GM21447 (cell line): ENCODE measurements at regions not wholly inside any gene's neighbourhood (a gene's known extent, or its start where the extent isn't known, plus 50 kb on each side); places are given as distances from the start of the nearest gene placed in this dataset.

Experiments used
- ATAC-seq: cut with Tn5 transposase; IDR thresholded peaks from one replicate; pipeline ENCODE4 v1.9.1; 2021; ENCODE audit not compliant: unreplicated experiment

DNA sequence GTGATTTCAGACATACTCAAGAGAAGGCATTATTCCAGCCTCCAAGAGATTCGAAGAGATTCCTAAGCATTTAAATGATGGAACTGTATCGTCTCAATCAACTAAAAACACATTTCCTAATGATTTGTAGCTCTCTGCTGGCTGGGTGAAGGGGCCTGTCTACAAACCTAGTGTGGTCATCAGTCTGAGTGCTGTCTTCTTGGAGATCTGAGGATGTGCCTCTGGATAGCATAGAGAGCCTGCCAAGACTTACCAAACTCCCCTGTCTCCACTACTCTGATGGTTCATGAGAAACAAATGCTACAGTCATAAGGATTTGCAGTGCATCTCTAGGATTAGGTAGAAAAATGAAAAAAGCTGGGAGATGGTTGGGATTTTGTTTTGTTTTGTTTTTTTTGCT, 176.9 kb upstream of the CITED2 start:
- ATAC-seq: no peak

DNA sequence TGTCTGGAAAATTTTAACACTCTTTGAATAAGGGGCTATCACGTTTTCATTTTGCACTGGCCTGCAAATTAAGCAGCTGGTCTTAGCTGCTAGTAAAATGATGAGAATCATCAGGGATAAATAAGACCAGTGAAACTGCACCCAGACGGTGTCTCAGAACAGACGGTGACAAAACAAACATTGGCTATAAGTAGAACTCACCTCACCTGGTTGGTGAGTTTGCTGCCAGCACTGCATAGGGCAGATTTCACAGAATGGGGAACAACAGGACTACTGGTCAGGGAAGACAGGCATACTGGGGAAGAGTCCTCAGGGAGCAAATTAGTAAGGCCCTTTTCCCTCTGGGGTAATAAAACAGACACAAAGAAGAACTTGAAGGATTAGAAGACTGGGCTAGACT, 175.9 kb upstream of the CITED2 start:
- ATAC-seq: no peak

DNA sequence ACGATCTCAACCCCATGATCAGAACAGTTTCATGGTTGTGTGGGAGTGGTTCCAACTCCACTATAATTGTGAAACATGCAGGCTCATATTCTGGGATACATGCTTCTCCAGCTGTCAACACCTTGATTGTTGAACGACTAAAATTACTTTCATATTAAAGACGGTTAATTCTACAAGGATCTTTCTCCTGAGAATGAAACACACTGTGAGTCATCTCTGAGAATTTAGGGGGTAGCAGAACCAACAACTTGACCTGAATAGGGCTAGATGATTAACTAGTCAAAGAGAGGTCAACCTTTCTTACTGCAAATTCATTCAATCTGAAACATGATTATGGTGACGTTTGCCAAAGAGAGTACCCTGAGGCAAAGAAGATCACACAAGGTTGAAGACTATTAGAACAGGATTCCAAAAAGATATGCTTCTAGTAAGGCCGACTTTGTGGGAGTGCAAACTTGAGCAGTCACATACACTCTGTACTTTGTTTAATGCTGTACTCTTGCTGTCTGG, 175.2 kb upstream of the CITED2 start:
- ATAC-seq: no peak

DNA sequence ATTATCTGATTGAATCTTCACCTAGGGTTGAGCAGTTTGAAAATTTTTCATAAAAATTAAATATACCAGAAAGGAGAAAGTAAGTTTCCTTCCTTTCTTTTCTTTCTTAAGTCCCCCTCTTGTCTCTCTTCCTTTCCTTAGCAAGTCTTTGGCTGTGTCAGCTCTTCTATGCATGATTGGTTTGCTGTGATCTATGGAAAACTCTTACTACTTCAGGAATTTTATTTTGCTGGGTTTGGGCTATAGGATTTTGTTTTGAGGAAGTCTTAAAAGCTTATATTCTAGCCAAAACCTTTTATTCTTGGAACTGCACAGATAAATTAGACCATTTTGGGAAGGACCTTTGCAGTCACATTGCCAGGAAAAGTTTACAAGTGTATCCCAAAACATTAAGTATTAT, 173.4 kb upstream of the CITED2 start:
- ATAC-seq: no peak

DNA sequence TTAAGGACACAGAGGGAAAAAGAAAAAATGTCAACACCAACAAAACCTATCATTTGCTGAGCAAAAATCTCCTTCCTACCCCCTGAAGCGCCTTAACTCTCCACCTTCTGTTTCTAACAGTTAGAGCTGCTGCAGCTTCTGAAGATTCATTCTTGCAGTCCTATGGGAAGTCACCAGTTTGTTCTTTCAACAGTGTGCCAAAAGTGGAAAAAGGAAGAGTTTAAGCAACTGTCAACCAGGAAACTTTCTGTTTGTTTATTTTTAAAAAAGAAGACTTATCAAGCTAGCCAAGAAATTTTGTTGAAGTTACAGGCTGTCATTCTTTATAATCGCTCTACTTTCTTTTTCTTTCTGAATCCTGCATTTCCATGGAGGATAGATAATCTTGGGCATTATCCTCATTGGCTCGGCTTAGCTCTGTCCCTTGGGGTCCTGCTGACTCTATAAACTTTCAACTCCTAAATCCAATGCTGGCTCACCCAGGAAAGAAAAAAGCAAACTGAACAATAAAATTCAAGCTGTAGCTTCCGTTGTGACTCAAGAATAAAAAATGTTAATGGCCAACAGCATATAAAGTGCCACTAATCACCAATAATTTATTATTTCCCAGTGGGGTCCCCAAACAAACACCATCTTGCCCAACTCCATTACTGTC, 172.8 kb upstream of the CITED2 start:
- ATAC-seq: no peak

DNA sequence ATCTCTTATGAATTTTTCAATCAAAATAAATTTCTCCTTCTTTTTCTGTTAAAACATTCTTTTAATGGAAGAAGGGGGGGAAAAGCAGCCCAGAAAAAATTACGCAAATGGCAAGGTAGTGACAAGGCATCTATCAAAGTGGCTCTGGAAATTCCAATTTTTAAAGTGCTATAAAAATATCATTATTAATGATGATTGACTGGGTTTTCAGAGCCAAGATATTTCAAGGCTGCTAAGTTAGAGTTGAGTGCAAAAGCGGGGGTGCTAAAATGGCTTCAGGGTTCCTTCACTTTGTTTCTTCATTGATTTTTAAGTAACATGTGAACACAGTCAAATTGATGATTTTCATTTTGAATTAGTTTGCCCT, 171.6 kb upstream of the CITED2 start:
- ATAC-seq: no peak

DNA sequence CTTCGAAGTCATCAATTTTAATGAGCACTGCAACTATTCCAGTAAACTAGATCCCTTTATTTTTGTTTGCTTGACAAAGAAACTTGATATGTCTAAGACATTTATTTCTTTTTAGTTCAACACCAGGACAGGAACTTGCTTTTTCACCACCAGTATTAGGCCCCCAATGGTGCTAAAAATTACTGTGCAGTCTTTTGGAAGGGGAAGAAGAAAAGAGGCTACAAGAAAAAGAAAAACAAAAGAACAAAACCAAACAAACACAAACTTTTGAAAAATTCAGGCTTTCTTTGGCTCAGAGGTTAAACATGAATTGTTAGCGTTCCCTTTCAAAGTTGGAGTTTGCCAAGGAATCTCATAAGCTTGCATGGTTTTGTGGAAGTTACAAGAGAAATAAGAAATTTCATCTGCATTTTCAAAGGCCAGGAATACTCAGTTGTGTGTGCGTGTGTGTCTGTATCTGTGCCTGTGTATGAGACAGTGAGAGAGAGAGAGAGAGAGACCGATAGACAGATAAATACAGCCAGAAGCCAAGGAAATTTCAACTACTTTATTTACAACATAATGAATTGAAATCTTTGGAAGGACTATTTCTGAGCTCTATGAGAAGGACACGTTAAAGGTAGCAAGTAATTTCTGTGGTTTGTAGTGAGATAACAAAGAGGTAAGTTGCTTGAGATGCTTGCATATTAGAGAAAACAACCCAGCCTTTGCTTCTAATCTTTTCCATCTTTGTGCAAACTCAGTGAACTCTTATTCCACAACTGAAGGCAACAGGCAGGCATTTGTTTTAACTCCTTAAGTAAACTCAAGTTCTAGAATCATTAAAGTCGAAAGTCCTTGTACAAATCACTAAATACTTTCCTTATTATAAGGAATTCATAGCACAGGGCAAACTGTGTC, 171.0 kb upstream of the CITED2 start:
- ATAC-seq: no peak

DNA sequence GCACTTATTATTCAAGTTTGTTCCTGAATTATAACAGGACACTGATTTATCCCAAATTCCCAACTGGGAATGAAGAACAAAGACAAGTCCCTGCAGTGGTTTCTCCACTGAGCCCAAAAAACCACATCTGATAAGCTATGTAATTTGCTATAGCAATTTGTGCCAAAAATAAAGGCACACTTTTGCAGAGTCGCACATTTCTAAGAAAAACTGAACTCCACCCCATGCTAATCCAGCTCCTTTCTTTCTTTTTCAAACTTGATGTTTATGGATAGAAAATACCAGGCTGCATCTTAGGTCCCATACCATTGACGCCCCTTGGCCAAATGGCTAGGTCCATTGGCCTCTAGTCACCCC, 170.2 kb upstream of the CITED2 start:
- no peak for ATAC-seq

DNA sequence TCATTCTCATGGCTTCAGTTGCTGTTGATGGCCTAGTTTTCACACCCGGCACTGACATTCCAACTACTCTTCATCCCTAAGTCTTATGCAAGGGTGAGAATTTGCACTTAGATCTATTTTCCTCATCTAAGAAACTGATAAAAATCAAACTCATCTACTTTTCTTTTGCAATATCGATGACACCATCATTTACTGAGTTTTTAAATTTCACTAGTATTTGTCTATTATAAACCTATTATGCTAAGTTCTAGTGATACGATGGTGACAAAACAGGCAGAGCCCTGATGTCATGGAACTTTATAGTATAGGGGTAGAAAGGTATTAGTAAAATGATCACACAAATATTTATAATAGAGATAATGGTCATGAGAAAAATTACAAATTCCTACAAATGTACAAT, 167.9 kb upstream of the CITED2 start:
- ATAC-seq: no peak

DNA sequence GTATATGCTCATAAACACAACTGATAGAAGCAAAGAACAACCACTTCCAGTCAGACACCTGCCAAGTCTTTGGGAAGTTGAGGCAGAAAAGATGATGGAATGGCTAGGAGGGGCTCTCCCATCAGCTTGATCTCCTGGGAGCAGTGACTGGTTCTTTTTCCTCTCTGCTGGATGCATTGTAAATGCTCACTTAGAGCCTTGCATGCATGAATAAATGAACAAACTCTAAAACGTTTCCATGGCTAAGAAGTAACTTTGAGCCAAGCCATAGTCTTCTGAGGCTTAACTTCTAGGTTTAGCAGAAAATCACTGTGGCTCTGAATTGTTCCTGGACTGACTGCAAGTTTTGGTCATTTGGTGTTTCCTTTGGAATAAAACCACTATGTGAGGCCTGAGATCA, 166.4 kb upstream of the CITED2 start:
- ATAC-seq: no peak

DNA sequence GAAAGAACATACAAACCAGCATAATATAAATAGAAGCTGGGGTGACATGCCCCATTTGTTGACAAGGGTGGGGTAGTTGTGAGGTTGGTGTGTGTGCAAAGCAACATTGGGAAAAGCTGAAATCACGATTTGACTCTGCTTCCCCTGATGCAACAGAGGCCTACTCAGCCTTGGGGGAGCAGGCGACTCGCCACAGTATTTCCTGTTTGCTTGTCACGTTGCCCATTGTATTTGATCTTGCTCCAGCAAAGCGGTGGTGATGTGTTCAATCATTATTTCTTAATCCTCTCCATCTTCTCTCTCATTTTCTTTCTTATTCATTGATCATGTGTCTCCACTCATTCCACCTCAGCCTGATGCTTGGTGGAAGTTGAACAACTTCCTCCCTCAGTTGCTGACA, 165.8 kb upstream of the CITED2 start:
- peak; percentile 67 for ATAC-seq

DNA sequence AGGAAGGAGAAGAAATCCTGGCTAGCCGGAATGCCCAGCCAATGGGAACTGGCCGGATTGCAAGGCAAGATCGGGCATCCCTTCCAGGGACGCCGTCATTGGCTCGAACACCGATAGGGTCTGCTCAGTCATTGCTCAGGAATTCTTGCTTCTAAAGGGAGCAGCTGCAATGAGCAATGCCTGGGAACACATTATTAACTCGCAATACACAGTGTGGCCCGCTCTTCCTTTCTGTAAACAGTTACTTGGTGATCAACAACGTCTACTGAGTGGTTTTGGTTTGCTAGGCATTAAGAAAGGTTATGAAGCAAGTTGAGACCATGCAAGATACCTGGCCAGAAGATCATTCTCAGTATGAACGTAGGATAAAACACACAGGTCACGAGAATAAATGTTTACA, 165.4 kb upstream of the CITED2 start:
- ATAC-seq: no peak

DNA sequence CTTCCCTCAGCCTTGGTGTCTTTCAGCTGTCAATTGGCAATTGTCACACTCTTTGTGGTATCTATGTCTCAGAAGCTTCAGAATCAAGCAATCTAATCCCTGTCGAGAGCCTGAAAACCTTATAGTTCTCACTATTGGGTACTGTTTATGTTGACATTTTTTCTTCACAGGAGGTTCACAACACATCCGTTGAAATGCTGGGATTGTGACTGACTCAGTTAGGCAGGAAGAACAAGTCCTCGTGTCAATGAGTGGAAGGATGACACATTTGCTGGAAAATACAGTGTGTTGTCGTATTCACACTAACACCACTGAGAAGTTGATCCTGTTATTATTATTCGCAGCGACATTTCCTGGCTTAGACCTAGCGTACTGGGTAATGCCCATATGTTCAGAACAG, 163.9 kb upstream of the CITED2 start:
- no peak for ATAC-seq

DNA sequence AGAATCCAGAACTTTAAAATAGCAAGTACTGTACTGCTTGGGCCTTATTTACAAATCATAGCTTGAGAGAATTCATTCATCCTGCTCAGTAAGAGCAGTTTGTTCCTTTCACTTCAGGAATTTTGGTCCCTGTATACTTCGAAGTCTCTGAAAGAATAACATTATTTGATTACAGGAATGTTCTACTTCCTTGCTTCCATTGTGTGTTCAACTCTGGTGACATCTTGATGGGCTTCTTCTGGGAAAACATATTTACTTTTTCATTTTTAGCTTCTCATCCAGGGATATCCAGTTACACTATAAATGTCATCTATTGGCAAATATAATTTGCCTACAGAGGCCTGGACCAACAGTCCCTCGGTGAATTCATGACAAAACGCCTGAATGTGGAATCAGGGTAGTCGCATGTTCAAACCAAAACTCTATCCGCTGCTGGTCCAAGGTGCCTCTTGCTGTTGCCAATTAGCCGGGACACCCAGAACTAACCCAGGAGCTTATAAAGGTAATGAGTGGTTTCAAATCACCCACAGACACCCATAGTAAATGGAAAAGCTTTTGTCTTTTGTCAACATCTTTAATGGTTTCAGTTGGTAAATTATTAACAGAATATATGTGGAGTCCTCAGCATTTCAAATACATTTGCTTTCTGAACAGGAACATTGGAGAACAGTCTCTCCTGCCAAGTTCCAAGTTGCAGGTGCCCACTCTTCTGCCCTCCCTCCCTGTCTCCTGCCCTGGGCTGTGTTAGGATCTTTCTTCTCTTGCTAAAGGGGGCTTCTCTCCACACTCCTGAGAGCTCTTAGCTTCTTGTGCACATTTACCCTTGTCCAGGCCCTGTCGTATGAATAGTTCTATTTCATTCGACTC, 162.5 kb upstream of the CITED2 start:
- no peak for ATAC-seq

DNA sequence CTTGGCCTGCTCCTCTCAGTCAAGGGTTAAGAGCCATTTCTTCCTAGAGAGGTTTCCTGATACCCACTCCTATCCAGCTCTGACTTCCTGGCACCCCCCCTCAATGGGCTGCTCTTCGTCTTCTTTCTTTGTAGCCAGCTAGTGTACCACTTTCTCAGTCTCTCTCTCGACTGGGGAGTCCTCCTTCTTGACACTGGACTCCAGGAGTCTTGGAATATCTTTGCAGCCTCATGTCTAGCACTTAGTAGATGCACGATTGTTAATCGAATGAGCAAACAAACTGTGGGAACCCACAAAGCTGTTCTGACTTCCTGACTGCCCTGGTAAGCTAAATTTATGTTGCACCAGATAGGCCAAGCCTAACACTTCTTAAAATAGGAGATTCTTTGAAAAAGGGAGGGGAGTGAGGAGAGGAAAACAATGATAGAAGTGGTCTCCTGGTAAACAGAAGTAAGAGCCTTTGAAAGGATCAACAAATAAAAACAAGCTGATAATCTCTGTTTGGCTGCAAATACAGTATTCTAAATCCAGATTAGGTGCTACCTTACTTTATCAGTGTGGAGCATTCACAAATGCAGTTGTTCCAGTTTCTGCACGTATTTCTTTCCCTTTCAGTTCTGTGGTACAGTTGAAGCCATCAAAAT, 160.1 kb upstream of the CITED2 start:
- ATAC-seq: no peak

DNA sequence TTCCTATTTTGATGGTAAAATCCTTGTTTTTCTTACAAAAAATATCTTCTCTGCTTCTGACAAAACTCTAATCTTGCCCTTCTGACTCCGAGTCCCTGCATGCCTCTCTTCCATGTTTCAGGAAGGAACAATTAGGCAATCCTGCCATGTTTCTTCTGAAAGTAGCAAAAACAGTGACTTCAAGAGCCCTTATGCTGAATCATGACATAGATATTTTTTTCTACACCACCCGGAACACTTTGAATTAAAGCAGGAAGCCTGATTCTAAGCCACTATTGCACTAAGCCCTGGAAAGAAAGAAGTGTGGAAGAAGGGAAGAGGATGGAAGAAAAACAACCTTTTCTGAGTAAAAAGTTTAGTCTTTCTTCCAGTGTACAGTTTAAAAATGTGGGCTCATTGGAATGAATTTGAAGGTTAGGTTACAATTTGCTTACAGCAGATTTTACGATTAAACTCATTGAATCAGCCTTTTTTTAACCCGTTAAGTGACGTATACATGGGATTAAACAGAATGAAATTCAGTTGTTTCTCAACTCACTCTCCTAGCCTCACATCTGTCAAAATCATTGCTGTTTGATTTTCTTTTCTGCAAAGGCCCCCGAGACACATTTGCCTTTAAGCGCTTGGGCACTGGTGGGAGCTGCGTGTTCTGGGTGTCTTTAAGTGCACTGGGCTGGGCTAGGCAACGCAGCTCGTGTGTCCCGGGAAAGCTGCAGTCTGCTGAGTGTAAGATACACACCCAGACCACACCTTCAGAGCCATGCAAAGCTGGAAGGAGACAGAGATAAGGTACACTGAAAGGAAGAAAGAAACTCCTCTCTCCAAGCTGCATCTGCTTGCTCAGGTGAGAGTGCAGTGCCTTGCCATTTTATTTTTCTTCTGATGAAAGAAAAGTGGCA, 159.4 kb upstream of the CITED2 start:
- no peak for ATAC-seq

DNA sequence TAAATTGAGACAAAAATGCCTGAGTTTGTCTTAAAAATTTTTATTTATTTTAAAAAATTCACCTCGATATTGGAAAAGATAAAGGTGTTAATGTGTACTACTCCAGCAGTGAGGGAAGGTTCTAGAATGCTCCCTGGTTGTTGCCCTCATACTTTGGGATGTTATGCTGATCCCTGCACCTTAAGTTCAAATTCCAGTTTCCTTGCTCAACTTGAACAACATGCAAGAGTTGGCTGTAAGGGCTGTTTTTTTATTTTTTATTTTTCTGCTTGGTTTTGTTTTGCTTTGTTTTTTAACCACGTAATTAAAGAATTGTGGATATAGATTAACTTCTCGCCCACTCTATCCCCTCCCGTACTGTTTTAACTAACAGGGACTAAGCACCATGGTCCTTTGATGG, 158.7 kb upstream of the CITED2 start:
- no peak for ATAC-seq

DNA sequence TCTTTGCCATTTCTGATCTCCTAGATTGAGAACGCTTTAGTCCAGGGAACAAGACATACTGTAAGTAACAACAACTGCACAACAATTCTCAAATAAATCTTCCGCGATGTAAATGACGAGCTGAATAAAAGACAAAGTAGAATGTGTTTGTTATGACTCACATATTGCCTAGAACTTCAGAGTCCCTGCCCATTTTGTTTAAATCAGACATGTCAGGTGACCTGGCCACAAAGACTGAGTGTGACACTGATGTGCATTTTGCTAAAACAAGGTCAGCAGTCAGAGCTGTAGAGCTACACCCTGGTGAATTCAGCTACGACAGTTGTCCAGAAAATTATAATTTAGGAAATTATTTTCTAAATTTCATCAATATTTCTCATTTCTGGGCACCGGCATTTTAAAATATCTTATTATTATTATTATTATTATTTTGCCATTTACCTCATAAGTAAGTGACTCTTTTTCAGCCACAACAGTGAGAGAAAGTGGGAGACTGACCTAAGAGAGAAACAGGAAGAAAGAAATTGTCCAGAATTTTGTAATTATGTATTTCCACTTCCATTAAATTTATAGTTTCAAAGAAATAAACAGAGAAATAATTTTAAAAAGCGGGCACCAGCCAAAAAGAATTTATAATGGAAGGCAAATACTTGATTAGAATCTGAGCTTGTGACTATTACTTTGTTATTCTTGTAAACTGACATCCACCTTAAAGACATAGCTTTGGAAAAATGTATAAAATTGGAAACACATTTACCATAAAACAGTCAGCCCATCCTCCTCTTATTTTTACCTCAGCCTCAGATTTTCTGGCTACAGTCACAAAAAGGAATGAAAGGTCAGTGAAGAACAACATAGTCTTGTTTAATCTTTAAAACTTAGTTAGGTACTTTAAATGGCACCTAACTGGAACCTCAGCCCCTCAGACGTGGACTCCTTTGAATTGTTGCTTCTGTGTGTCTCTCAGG, 157.0 kb upstream of the CITED2 start:
- ATAC-seq: no peak

DNA sequence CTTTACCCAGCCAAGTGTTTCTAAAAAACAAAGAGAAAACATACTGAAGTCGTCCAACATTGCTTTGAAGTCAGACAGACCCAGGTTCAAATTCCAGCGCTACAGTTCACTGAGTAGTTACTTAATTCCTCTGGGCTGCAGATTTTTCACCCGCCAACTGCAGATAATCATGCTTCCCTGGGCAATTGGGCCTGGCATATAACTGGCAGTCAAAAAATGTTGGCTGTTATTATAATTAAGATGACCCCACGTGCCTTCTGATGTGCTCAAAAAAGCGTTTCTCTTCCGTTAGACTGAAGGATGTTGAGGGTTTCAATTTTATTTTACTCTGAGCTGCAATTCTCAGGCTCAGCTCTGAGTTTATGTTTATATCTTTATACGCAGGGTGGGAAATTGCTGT, 156.1 kb upstream of the CITED2 start:
- ATAC-seq: no peak
